HG03571 (cell line): ENCODE measurements at regions not wholly inside any gene's neighbourhood (a gene's known extent, or its start where the extent isn't known, plus 50 kb on each side); places are given as distances from the start of the nearest gene placed in this dataset.
"Not testable (repeated sequence)": the region's sequence is repeated elsewhere in the genome, so short reads cannot be mapped to it uniquely, and the experiment has no call there.

ENCODE experiments used
- ATAC-seq: cut with Tn5 transposase; IDR thresholded peaks from one replicate; pipeline ENCODE4 v1.9.1; 2021; ENCODE audit not compliant: unreplicated experiment

DNA sequence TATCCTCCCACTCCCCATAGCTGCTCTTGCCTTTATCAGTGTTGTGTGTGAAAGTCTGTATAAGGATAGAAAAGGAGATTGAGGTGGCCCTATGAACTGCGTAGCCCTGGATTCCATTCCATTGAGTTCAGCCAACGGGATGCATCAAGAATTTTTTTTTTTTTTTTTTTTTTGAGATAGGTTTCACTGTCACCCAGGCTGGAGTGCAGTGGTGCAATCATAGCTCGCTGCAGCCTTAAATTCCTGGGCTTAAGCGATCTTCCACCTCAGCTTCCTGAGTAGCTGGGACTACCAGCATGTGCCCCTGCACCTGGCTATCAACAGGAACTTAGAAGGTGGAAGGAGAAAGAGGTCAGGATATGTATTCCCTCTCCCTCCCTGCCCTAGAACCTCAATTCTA, 187.2 kb upstream of the SPRY1 start:
- ATAC-seq = no peak

DNA sequence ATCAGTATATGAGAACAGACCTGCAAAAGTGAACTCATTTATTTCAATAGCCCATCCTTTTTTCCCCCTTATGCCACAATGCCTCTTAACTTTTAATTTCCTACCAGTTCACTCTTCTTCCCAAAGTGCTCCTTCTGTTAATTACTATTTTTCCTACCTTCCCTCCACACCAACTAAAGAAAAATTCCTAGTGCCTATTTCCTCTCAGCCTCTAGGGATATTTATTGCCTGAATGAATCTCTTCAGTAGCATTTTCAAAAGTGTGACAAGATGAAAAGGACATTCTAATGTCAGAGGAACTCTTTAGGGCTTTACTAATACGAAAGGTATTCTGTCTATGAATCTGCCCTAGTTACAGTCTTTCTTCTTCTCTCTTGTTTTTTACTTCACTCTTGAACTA, 181.1 kb upstream of the SPRY1 start:
- ATAC-seq = no peak

DNA sequence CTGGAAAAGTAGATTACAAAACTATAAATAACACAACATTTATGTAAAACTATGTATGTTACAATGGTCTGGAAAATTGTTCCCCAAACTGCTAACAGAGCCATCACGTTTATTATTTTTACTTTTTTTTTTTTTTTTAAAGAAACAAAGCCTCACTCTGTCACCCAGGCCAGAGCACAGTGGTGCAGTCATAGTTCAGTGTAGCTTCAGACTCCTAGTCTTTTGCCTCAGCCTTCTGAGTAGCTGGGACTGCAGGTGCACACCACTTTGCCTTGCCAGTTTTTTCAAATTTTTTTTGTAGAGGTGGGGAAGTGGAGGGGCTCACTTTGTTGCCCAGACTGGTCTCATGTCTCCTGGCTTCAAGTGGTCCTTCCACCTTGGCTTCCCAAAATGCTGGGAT, 180.1 kb upstream of the SPRY1 start:
- ATAC-seq = no peak

DNA sequence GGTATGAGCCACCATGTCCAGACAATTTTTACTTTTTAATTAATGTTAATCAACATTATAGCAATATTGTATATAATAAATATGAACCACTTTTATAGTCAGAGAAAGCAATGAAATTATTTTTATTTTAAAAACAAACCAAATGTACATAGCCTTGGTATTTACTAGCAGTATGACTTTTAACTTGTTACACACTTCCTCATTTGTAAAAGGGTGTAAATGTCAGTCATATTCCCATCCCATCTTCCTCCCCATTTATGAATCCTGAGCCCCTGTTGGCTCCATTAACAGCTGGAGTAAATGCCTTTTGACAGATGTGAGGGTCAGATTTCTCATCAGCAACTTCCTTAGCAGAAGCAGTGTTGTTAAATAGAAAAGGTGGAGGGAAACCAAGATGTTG, 179.6 kb upstream of the SPRY1 start:
- no peak for ATAC-seq

DNA sequence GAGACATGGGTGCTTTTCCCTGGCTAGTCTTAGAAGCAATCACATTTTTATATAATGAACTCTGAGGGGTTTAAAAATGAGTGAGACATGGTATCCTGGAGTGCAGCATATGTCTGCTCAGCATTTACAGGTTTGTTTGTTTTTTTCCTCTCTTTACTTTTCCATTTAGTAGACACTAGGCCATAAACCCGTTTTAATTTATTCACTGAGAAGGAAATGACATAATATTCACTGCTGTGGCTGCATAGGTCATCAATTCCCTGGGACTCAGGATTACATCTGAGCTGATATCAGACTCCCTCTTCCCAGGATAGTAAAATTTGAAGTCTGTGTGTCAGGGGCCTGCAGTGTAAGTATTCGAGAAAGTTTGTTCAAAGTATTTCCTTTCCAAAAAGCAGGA, 178.9 kb upstream of the SPRY1 start:
- ATAC-seq = no peak

DNA sequence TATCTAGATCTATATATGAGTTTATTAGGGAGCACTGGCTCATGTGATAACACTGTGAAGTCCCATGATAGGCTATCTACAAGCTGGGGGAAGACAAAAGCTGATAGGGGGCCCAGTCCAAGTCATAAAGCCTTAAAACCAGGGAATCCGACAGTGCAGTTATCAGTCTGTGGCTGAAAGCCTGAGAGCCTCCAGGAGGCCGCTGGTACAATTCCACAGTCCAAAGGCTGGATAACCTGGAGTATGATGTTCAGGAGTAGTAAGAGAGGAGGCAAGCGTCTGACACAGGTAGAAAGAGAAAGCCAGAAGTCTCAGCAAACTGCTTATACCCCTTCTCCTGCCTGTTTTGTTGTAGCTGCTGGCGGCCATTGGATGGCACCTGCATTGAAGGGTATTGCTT, 177.6 kb upstream of the SPRY1 start:
- ATAC-seq = no peak

DNA sequence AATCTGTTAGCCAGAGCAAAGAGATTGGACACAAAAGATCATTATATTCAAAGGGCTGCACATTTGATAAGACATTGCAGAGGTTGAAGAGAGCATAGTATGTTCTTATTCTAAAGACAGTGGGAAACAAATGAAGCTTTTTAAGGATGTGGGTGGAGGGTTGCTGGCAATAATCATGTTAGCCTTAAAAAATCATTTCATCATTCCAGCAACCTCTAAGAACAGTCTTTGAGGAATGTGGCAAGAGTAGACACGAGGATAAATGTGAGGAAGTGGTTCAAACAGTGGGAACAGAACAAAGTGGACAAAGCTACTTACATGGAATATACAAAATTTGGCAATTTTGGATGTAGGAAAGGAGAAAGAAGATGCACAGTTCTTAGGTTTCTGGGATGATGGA, 167.3 kb upstream of the SPRY1 start:
- ATAC-seq = no peak

DNA sequence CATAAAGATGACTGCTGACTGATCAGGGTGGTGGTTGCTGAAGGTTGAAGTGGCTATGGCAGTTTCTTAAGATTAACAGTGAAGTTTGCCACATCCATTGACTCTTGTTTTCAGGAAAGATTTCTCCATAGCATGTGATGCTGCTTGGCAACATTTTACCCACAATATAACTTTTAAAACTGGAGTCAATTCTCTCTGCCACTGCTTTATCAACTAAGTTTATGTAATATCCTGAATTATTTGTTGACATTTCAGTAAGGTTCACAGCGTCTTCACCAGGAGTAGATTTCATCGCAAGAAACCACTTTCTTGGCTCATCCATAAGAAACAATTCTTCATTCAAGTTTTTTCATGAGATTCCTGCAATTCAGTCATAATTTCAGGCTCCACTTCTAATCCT, 166.5 kb upstream of the SPRY1 start:
- ATAC-seq = no peak

DNA sequence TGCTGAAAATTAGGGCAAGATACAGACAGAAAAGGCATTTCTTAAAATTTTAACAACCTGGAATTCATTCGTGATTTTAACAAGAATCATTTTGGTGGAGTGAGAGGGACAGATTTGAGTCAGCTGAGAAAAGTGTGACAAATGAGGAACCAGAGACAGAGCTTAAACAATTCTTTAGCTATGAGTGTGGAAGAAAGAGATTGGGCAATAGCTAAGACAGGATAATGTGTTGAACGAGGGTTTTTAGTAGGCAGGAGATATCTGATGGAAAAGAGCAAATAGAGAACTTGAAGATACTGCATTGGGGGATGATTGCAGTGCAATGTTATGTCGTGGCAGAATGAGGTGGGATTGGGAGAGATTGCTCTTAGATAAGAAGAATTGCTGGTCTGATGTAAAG, 164.2 kb upstream of the SPRY1 start:
- no peak for ATAC-seq

DNA sequence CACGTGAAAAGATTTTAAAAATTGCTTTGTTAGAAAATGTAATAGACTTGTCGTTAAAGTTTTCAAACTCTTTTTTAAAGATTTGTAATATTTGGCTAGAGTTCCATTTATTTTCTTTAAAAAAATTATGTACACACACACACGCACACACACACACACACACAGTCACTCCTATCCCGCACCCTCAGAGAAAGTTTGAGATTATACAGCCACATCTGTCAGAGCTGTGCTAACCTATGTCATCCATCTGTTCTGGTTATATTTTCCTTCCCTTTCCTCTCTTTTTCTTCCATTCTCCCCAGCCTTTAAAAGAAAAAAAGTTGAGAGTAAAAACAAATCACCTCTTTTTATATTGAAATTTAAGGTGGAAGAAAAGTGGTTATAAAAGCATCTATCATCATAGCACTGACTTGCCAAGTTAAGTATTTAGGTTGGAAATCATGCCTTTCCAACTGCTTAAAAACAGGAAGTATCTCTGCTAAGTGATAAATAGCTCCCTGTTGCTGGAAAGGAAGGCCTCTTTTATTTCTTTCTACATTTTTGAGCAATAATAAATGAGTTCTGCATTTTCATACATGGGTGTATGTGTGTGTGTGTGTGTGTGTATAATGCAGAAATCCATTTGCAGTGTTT, 163.3 kb upstream of the SPRY1 start:
- ATAC-seq = no peak

DNA sequence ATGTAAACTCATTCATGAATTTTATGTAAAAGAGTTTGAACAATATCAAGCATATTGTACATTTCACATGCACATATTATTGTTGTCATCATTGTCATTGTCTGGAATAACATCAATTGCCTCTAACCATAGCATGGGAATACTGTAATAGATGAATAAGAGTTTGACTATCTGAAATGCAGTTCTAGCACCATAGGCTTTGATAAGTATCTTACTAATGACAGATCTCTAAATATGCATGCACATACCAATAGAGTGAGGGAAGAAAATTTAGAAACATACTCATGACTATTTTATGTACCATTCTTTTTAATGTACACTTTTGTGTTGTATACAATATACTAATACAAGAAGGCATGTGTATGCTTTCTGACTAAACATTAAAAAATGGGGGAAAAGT, 161.6 kb upstream of the SPRY1 start:
- no peak for ATAC-seq

DNA sequence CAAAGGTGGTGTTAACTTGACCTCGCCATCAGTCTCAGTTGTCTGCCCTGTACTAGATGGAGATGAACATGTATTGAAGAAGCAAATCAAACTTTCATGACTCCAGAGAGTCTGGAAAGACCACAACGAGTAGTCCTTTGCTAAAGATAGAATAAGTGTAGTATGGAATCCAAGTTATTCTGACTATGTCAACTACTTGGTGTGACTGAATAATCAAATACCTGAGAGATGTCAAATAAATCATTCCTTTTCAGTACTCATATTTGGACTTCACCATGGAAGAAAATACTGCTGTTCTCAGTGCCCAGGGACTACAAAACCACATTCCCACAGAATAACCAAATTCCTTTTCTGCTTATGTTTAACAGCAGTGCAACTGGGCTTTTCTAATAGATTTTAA, 161.2 kb upstream of the SPRY1 start:
- ATAC-seq = no peak

DNA sequence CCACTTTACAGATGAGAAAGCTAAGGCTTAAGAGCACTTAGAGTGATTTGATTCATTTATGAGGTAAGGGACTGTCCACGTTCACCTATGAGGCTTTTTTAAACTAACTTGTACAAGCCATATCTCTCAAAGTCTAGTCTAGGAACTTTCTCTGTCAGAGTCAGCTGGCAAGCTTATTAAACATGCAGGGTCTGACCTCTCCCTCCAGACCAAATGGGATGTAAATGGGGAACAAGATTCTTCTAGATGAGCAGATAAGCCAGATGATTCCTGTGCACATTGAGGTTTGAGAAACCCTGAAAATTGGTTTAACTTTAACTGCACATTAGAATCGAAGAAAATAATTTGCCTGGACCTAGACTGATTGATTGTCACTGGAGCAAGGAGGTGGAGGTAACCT, 160.0 kb upstream of the SPRY1 start:
- no peak for ATAC-seq

DNA sequence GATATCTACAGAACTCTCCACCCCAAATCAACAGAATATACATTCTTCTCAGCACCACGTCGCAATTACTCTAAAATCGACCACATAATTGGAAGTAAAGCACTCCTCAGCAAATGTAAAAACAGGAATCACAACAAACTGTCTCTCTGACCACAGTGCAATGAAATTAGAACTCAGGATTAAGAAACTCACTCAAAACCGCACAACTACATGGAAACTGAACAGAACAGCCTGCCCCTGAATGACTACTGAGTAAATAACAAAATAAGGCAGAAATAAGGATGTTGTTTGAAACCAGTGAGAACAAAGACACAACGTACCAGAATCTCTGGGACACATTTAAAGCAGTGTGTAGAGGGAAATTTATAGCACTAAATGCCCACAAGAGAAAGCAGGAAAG, 156.3 kb upstream of the SPRY1 start:
- ATAC-seq = not testable (repeated sequence)

DNA sequence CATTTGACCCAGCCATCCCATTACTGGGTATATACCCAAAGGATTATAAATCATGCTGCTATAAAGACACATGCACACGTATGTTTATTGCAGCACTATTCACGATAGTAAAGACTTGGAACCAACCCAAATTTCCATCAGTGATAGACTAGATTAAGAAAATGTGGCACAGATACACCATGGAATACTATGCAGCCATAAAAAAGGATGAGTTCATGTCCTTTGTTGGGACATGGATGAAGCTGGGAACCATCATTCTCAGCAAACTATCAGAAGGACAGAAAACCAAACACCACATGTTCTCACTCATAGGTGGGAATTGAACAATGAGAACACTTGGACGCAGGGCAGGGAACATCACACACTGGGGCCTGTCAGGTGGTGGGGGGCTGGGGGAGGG, 153.4 kb upstream of the SPRY1 start:
- not testable (repeated sequence) for ATAC-seq

DNA sequence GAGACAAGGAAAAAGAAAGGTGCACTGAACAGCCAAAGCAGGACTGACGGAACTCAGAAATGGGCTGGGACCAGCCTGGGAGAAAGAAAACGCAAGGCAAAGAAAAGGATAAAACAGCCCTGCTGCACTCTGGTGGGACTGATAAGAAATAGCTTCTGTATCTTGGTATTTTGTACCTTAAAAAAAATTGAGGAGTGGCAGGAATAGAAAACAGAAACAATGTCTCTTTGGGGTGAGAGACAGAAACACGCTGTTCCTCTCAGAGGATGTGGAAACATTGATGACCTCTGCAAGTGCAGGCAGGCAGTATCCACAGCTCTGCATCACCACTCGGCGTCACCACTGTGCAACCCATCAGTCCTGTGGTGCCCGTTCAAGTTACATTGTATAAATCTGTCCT, 152.5 kb upstream of the SPRY1 start:
- ATAC-seq = no peak

DNA sequence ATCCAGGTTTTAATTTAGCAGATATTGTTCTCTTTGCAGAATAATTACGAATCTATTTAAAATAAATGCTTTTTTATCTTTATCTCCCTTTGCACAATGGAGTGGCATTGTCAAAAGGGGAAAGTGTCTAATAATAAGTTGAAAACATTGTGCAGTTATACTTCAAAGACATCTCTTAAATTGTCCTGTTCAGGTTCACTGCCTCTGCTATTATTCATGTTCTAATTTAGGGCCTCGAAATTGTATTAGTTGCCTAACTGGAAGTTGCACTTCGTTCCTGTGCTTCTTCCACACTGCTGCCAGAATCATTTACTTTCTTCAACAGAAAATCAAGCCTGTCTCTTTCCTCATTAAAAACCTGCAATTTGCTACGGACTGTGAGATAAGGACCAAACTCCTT, 150.5 kb upstream of the SPRY1 start:
- no peak for ATAC-seq

DNA sequence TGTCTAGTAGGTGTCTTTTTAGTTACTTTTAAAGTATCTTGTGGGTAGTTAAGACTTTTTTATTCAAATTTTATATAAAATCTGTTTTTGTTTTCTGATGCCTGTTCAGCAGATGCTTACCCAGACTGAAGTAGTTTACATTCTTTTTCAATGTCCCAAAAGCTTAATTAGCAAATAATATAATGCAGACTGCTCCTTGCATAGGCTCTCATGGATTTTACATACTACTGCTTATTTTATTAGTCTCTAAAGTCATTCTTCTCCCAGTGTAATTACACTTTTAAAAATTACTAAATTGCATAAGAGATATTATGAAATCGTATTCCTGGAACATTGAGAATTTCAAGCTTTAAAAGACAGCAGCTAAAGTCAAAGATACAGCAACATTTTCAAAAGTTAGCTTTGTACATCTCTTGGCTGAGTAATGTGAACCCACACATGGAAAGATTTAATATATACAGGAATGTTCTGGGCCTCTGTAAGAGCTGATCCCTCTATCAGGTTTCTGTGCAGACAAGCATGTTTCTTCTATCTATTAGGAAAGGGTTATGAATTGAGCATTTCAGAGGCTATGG, 148.4 kb upstream of the SPRY1 start:
- no peak for ATAC-seq

DNA sequence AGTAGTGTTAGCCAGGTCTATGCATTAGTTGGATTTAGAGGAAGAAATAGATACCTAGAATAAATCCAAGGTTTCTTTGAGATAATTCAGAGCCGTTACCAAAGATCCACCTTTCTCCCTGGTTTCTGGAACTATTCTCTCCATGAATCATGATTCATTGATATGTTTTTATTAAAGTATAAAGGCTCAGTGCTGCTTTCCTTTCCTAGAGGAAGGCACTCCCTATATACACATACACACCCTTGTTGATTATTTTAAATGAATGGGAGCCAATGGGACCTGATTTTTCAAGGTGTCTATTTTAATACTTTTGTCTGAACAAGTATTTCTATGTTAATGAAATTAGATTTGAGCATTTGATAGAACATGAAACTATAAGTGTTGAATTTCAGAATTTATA, 146.8 kb upstream of the SPRY1 start:
- no peak for ATAC-seq

DNA sequence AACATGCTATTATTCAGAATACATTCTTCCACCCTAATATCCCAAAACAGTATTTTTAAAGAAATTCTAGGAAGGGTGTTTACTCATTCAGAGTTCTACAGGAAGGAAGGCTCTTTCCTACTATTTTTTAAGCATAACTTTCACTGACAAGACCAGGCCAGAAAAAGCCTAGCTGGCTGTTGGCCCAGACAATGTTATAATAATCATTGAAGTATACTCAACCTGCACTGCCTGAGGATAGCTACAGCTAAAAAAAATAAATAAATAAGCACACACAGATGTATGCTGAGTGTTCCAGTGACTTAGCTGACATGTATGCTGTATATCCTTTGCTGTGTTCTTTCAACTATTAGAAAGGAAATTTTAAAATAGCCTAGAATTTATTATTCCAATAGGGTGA, 145.8 kb upstream of the SPRY1 start:
- ATAC-seq = no peak

DNA sequence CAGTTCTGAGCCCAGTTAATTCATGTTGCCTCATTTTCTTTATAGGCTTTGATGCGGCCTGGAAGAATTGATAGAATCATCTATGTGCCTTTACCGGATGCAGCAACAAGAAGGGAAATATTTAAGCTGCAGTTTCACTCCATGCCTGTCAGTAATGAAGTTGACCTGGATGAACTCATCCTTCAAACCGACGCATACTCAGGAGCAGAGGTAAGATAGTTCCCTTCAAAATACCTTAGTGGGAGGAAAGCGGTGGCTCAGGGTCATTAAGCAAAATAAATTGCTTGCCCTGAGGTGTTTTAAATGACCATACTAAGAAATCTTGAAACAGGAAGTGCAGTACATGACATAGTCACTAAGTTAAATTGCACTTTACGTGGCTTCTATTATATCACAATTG, 140.6 kb upstream of the SPRY1 start:
- no peak for ATAC-seq

DNA sequence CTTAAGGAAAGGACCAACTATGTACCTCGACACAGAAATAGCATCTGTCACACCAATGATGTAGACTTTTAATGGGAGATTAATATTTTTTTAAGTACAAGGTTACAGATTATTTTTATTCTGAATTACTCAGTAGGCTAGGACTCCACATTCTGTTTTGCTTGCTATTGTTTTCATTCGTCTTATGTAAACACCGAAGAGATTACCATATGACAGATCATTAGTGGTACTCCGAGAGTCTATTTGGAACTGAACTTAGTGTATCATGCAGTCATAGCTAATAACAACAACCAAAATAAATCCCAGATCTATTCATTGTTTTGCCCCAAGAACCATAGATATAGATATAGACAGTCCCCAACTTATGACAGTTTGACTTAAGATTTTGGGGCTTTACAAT, 139.7 kb upstream of the SPRY1 start:
- no peak for ATAC-seq

DNA sequence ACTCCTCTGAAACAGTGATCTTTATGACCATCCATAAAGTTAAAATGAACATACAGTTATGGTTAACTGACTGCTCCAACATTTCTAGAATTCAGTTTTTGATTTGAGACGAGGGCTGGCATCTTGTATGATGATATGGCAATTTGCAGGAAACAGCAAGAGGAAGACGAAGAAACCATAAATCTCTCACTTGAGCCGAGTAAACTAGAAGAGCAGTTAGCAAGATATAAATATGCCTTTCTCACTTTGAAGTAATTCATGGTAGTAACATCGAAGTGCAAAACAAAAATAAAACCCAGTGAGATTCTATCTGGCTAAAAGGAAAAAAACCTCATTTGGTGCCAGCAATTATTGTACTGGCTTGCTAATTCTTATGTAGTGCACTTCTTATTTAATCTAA, 139.0 kb upstream of the SPRY1 start:
- ATAC-seq = no peak
